K562 (cell line): ENCODE measurements at regions not wholly inside any gene's neighbourhood (a gene's known extent, or its start where the extent isn't known, plus 50 kb on each side); places are given as distances from the start of the nearest gene placed in this dataset.

Experiments
- ARID2 ChIP-seq: fragments of 450-650 bp; IDR thresholded peaks from 2 replicates; pipeline ENCODE4 v1.6.1; 2017; ENCODE audit warnings: antibody characterized with exemption, mild to moderate bottlenecking
- BACH1 ChIP-seq: fragments of 200-800 bp; sonication (Bioruptor generic); IDR thresholded peaks from 2 replicates; pipeline ENCODE4 v1.6.1; 2016; ENCODE audit warnings: missing genetic modification characterization, missing compliant biosample characterization
- DLX4 ChIP-seq: fragments of 250-450 bp; sonication (Bioruptor Pico); IDR thresholded peaks from 2 replicates; pipeline ENCODE4 v1.6.1; 2021; ENCODE audit warnings: mild to moderate bottlenecking
- HDAC1 ChIP-seq, 2 experiments: fragments of 450-650 bp; IDR thresholded peaks; 2 replicates each; pipeline ENCODE4 v1.6.1; 2016 to 2017; ENCODE audit warnings: inconsistent platforms in 1 of 2, mild to moderate bottlenecking in 1 of 2, moderate library complexity in 1 of 2
- JUNB ChIP-seq: fragments of 450-650 bp; formaldehyde crosslinking; conservative IDR thresholded peaks from 2 replicates; pipeline ENCODE4 v1.4.0; 2020; ENCODE audit warnings: mild to moderate bottlenecking
- MAFF ChIP-seq: IDR thresholded peaks from 2 replicates; pipeline ENCODE4 v1.6.1; 2012; ENCODE audit warnings: low read length, improper control_type of control experiment
- MAFK ChIP-seq: IDR thresholded peaks from 2 replicates; pipeline ENCODE4 v1.6.1; 2011; ENCODE audit warnings: low read length, improper control_type of control experiment
- MCM2 ChIP-seq: fragments of 450-650 bp; IDR thresholded peaks from 2 replicates; pipeline ENCODE4 v1.6.1; 2017; ENCODE audit warnings: low read depth, mild to moderate bottlenecking
- MGA ChIP-seq: fragments of 450-650 bp; IDR thresholded peaks from 2 replicates; pipeline ENCODE4 v1.6.1; 2016; ENCODE audit warnings: mild to moderate bottlenecking, moderate library complexity
- SIRT6 ChIP-seq: IDR thresholded peaks from one replicate; pipeline ENCODE4 v1.6.1; 2012; ENCODE audit warnings: low read depth, mild to moderate bottlenecking, control low read depth, inconsistent platforms, low read length, moderate library complexity
- ZKSCAN3 ChIP-seq: fragments of 250-450 bp; sonication (Bioruptor Pico); IDR thresholded peaks from 2 replicates; pipeline ENCODE4 v1.4.0; 2020
- ZNF165 ChIP-seq: fragments of 250-450 bp; sonication (Bioruptor Pico); IDR thresholded peaks from 2 replicates; pipeline ENCODE4 v1.4.0; 2020; ENCODE audit warnings: borderline replicate concordance
- ZNF655 ChIP-seq: fragments of 250-450 bp; sonication (Bioruptor Pico); IDR thresholded peaks from 2 replicates; pipeline ENCODE4 v1.5.0; 2021

- TF ChIP-seq MGA (no peak), SIRT6 (no peak), JUNB (CRISPR knock-in tag) (no peak), HDAC1 (IDR thresholded peaks at IDR 0.05) (no peak), DLX4 (CRISPR knock-in tag) (no peak), ZNF655 (CRISPR knock-in tag) (no peak), MCM2 (no peak), ZNF165 (CRISPR knock-in tag) (no peak), MAFF (no peak), BACH1 (tag) (no peak), ZKSCAN3 (CRISPR knock-in tag) (no peak), MAFK (no peak), ARID2 (no peak)
Measured at GRCh38 chr3:43217633-43218032, 68.7 kb upstream of the SNRK start (continued).
